HCT116 (cell line): ENCODE measurements at regions not wholly inside any gene's neighbourhood (a gene's known extent, or its start where the extent isn't known, plus 50 kb on each side); places are given as distances from the start of the nearest gene placed in this dataset.

ENCODE experiments used
- CTCF ChIP-seq, 3 experiments: fragments of 200-600 bp in 1 of 3; sonication (generic) in 1 of 3; IDR thresholded peaks in 2 of 3; conservative IDR thresholded peaks in 1 of 3; 2 replicates each; pipeline ENCODE4 v1.5.1; 2012 to 2017; ENCODE audit warnings: low read depth in 2 of 3, low read length in 2 of 3, antibody characterized with exemption in 1 of 3, borderline replicate concordance in 1 of 3, control low read depth in 1 of 3, mild to moderate bottlenecking in 1 of 3, mixed read lengths in 1 of 3, mixed run types in 1 of 3, moderate library complexity in 1 of 3; ENCODE audit not compliant: insufficient read depth in 1 of 3
- EGR1 ChIP-seq: IDR thresholded peaks from 2 replicates; pipeline ENCODE4 v1.6.1; 2012; ENCODE audit warnings: low read depth
- EZH2 ChIP-seq: fragments of 200-600 bp; sonication (generic); IDR thresholded peaks from 2 replicates; pipeline ENCODE4 v1.6.1; 2017; ENCODE audit warnings: antibody characterized with exemption, mixed run types
- JUND ChIP-seq: IDR thresholded peaks from 2 replicates; pipeline ENCODE4 v1.6.1; 2012
- MAX ChIP-seq: IDR thresholded peaks from 2 replicates; pipeline ENCODE4 v1.6.1; 2012
- POLR2AphosphoS5 ChIP-seq: IDR thresholded peaks from 2 replicates; pipeline ENCODE4 v1.6.1; 2011; ENCODE audit warnings: mild to moderate bottlenecking, low read depth, low read length, moderate library complexity
- REST ChIP-seq: IDR thresholded peaks from 2 replicates; pipeline ENCODE4 v1.6.1; 2012; ENCODE audit warnings: low read depth
- SP1 ChIP-seq: IDR thresholded peaks from 2 replicates; pipeline ENCODE4 v1.6.1; 2012; ENCODE audit warnings: low read depth
- YY1 ChIP-seq: IDR thresholded peaks from 2 replicates; pipeline ENCODE4 v1.6.1; 2011; ENCODE audit warnings: low read length, low read depth, moderate library complexity, mild to moderate bottlenecking; ENCODE audit not compliant: insufficient replicate concordance; ENCODE audit errors: extremely low read depth

GRCh38 chr7:19589446-19589845 lies 119.4 kb downstream of the POLR1F start:
- no peak for TF ChIP-seq CTCF (IDR thresholded peaks at IDR 0.05 in 2 of 3, conservative IDR thresholded peaks at IDR 0.05 in 1 of 3; ENCODE audit: borderline replicate concordance in 1 of 3, insufficient read depth in 1 of 3, low read depth in 2 of 3, low read length in 2 of 3)
- TF ChIP-seq EGR1: no peak
- TF ChIP-seq REST: no peak
- no peak for TF ChIP-seq YY1
- TF ChIP-seq EZH2: no peak
- TF ChIP-seq POLR2AphosphoS5: no peak
- TF ChIP-seq MAX: no peak
- TF ChIP-seq JUND: no peak
- TF ChIP-seq SP1: no peak
